ENCODE measurements at regions not wholly inside any gene's neighbourhood (a gene's known extent, or its start where the extent isn't known, plus 50 kb on each side); places are given as distances from the start of the nearest gene placed in this dataset.
"Not testable (repeated sequence)": the region's sequence is repeated elsewhere in the genome, so short reads cannot be mapped to it uniquely, and the experiment has no call there.

GRCh38 chr10:36802490-36803153 is 322.8 kb upstream of the ANKRD30A start:
- peaks cover 3% of the 10 kb centered on the region for H3K9me3 Mint-ChIP-seq
- H3K27me3 Mint-ChIP-seq: no peaks in the 10 kb centered on the region
- no peak for DNase-seq

GRCh38 chr10:36801660-36802059 is 323.7 kb upstream of the ANKRD30A start:
- DNase-seq (no peak), ATAC-seq (no peak)
- H3K4me3 Mint-ChIP-seq: no peak overlapping the region
- H3K27me3 Mint-ChIP-seq: no peaks in the 10 kb centered on the region
- no peaks in the 10 kb centered on the region for H3K4me1 Mint-ChIP-seq
- H3K27ac Mint-ChIP-seq: no peak overlapping the region
- no peaks in the 10 kb centered on the region for H3K36me3 Mint-ChIP-seq (ENCODE audit: low read depth)
- peaks cover 3% of the 10 kb centered on the region for H3K9me3 Mint-ChIP-seq

More at GRCh38 chr10:36802490-36803153, 322.8 kb upstream of the ANKRD30A start:
- no peak overlapping the region for H3K27ac Mint-ChIP-seq
- H3K36me3 Mint-ChIP-seq (ENCODE audit: low read depth): no peaks in the 10 kb centered on the region
- H3K4me1 Mint-ChIP-seq: no peaks in the 10 kb centered on the region
- no peak for ATAC-seq
- no peak overlapping the region for H3K4me3 Mint-ChIP-seq

DNA sequence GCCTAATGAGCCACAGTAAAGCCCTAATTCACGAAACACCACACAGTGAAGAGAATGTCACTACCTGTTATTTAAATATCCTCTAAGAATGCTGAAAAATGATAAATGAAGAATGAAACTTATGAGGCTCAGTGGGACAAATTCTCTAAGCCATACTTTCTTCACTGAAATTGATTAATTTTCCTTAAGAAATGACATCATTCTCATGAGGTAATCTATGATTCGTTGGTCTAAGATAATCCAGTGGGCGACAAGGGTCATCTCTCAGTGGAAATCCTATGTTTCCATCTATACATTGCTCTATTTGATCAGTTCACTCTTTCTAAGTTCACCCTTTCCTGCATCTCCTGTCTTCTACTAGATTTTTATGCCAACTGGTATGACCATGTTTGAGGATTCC is 330.4 kb upstream of the ANKRD30A start:
- H3K27ac Mint-ChIP-seq: no peak overlapping the region
- no peaks in the 10 kb centered on the region for H3K36me3 Mint-ChIP-seq (ENCODE audit: low read depth)
- DNase-seq (no peak), ATAC-seq (no peak)
- peaks cover 6% of the 10 kb centered on the region for H3K9me3 Mint-ChIP-seq
- no peaks in the 10 kb centered on the region for H3K27me3 Mint-ChIP-seq
- H3K4me3 Mint-ChIP-seq: no peak overlapping the region
- no peaks in the 10 kb centered on the region for H3K4me1 Mint-ChIP-seq

DNA sequence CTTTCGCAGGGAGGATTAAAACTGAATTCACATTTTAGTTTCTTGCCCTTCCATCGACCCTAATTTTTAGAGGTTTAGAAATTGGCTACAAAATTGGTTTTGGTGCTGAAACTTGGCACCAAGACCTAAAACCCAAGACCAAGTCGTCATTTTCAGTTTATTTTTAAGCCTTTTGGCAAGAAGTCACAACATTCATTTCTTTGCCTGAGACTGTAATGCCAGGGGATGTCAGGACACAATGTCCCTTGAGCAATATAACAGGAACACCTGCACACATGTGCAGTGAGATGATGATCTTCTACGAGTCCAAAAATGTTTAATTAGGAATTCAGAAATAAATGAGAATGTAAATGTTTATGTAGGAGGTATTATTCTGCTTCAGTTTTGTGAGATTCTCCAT is 335.4 kb upstream of the ANKRD30A start:
- H3K4me1 Mint-ChIP-seq: no peaks in the 10 kb centered on the region

GRCh38 chr10:36788152-36788551 is 337.2 kb upstream of the ANKRD30A start:
- H3K4me3 Mint-ChIP-seq: no peak overlapping the region
- H3K9me3 Mint-ChIP-seq: peaks cover 12% of the 10 kb centered on the region
- H3K4me1 Mint-ChIP-seq: no peaks in the 10 kb centered on the region
- H3K36me3 Mint-ChIP-seq (ENCODE audit: low read depth): no peaks in the 10 kb centered on the region
- no peak for DNase-seq
- no peaks in the 10 kb centered on the region for H3K27me3 Mint-ChIP-seq
- H3K27ac Mint-ChIP-seq: no peak overlapping the region
- no peak for ATAC-seq

More for the DNA sequence above, 335.4 kb upstream of the ANKRD30A start:
- peaks cover 8% of the 10 kb centered on the region for H3K9me3 Mint-ChIP-seq
- no peak overlapping the region for H3K4me3 Mint-ChIP-seq
- no peak for ATAC-seq
- H3K27ac Mint-ChIP-seq: no peak overlapping the region
- no peaks in the 10 kb centered on the region for H3K27me3 Mint-ChIP-seq
- H3K36me3 Mint-ChIP-seq (ENCODE audit: low read depth): no peaks in the 10 kb centered on the region
- DNase-seq: no peak

GRCh38 chr10:36783400-36783799 is 342.0 kb upstream of the ANKRD30A start:
- no peak for ATAC-seq

GRCh38 chr10:36781570-36781969 is 343.8 kb upstream of the ANKRD30A start:
- no peak for DNase-seq
- no peak for ATAC-seq
- Mint-ChIP-seq H3K36me3 (ENCODE audit: low read depth) (no peaks in the 10 kb centered on the region), H3K27ac (no peak overlapping the region), H3K4me1 (no peaks in the 10 kb centered on the region), H3K4me3 (no peak overlapping the region), H3K9me3 (peaks cover 4% of the 10 kb centered on the region), H3K27me3 (peaks cover 2% of the 10 kb centered on the region)

More at GRCh38 chr10:36783400-36783799, 342.0 kb upstream of the ANKRD30A start:
- no peaks in the 10 kb centered on the region for H3K4me1 Mint-ChIP-seq
- peaks cover 4% of the 10 kb centered on the region for H3K9me3 Mint-ChIP-seq
- no peak for DNase-seq
- H3K36me3 Mint-ChIP-seq (ENCODE audit: low read depth): no peaks in the 10 kb centered on the region
- no peaks in the 10 kb centered on the region for H3K27me3 Mint-ChIP-seq
- H3K27ac Mint-ChIP-seq: no peak overlapping the region
- no peak overlapping the region for H3K4me3 Mint-ChIP-seq

- Mint-ChIP-seq H3K4me3 (no peak overlapping the region), H3K27me3 (peaks cover 2% of the 10 kb centered on the region), H3K9me3 (peaks cover 4% of the 10 kb centered on the region), H3K27ac (no peak overlapping the region), H3K4me1 (no peaks in the 10 kb centered on the region), H3K36me3 (ENCODE audit: low read depth) (no peaks in the 10 kb centered on the region)
- no peak for ATAC-seq
- DNase-seq: no peak
These were observed 345.2 kb upstream of the ANKRD30A start for GRCh38 chr10:36780158-36780557.

GRCh38 chr10:36779238-36779846 is 346.1 kb upstream of the ANKRD30A start:
- ATAC-seq (no peak), DNase-seq (no peak)
- H3K27ac Mint-ChIP-seq: no peak overlapping the region
- no peaks in the 10 kb centered on the region for H3K36me3 Mint-ChIP-seq (ENCODE audit: low read depth)
- no peaks in the 10 kb centered on the region for H3K4me1 Mint-ChIP-seq
- H3K27me3 Mint-ChIP-seq: peaks cover 2% of the 10 kb centered on the region
- H3K4me3 Mint-ChIP-seq: no peak overlapping the region
- H3K9me3 Mint-ChIP-seq: peaks cover 4% of the 10 kb centered on the region

DNA sequence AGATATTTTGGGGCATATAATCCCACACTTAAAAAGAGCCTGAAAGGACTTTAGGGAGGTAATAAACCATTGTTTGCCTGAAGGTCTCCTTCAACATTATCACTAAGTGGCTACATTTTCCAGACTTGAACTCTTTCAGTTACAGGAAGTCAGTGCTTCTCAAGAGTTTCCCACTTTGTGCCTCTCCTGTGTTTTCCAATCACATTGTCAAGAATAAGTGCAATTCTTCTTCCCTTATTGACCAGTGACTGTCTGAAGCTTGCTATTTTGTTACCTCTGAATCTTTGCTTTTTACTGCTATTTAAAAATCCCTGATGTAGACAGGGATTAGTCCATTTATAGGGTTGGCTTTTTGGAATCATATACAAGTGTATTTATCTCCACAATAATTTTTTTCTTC is 346.7 kb upstream of the ANKRD30A start:
- Mint-ChIP-seq H3K4me1 (no peaks in the 10 kb centered on the region), H3K4me3 (no peak overlapping the region), H3K36me3 (ENCODE audit: low read depth) (no peaks in the 10 kb centered on the region), H3K27me3 (peaks cover 2% of the 10 kb centered on the region), H3K9me3 (peaks cover 4% of the 10 kb centered on the region), H3K27ac (no peak overlapping the region)
- DNase-seq (no peak), ATAC-seq (no peak)

DNA sequence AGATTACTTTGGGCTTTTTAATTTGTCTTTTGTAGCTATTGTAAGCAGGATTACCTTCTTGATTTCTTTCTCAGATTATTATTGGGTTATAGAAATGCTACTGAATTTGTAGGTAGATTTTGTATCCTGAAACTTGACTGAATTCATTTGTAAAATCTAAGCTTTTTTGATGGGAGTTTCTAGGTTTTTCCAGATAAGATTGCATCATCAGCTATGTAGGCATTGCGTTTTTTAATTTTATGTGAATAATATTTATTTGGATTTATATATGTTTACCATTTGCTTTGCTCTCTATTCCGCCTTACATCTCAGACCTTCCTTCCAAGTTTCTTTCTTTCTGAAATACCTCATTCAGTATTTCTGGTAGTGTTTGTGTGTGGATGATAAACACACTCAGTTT is 351.7 kb upstream of the ANKRD30A start:
- Mint-ChIP-seq H3K9me3 (peaks cover 7% of the 10 kb centered on the region), H3K4me1 (no peaks in the 10 kb centered on the region), H3K27me3 (peaks cover 2% of the 10 kb centered on the region), H3K4me3 (no peak overlapping the region), H3K36me3 (ENCODE audit: low read depth) (no peaks in the 10 kb centered on the region), H3K27ac (no peak overlapping the region)
- DNase-seq (no peak), ATAC-seq (no peak)

DNA sequence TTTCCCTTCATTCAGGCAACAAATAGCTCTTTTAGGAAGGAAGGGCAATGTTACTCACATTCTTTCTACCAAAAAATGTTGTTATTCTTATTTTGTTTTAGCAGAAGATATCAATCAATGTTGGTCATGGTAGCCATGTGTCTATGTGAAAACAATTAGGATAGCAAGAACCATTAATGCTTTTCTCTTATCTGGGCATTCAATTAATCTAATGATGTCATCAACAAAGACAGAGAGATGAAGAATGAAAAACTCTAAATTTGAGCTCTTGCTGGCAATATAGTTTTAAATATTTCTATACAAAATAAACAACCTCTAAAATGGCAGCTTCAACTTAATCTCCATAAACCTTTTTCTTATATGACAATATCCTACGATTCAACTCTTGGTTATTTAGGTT is 353.7 kb upstream of the ANKRD30A start:
- Mint-ChIP-seq H3K4me1 (no peaks in the 10 kb centered on the region), H3K36me3 (ENCODE audit: low read depth) (no peaks in the 10 kb centered on the region), H3K4me3 (no peak overlapping the region), H3K27ac (no peak overlapping the region), H3K9me3 (peaks cover 7% of the 10 kb centered on the region), H3K27me3 (no peaks in the 10 kb centered on the region)
- ATAC-seq: no peak
- DNase-seq: no peak

DNA sequence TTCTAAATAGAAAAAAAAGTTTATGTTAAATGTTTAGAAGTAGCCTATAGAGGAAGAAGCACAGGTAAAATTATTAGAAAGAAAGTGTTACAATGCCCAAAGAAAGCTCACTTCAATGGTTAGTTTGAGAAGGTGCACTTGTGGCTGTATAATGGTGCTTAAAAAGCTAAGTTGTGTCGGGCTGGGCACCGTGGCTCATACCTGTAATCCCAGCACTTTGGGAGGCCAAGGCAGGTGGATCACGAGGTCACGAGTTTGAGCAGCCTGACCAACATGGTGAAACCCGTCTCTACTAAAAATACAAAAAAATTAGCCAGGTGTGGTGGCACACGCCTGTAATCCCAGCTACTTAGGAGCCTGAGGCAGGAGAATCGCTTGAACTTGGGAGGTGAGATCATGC is 355.7 kb upstream of the ANKRD30A start:
- not testable (repeated sequence) for H3K36me3 Mint-ChIP-seq (ENCODE audit: low read depth); H3K27me3 Mint-ChIP-seq; H3K27ac Mint-ChIP-seq; H3K4me1 Mint-ChIP-seq; DNase-seq; H3K4me3 Mint-ChIP-seq; ATAC-seq; H3K9me3 Mint-ChIP-seq

DNA sequence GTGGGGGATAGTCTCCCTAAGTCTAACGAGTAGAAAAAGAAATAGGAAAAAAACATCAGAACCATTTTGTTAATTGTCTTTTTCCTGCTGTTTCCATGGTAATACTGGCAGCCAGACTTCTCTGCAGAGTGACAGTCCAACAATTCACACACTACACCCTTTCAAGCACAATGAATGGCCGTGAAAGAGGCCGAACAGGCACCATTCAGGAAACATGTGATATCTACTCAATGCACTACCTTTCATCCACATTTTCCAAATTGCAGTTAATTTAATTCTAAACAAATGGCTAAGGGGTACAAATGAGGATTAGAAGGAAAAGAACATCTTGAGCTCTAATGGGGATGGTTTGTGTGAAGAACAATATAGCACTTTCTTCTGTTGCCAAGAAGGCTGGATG is 358.5 kb upstream of the ANKRD30A start:
- H3K9me3 Mint-ChIP-seq: peaks cover 3% of the 10 kb centered on the region
- no peak overlapping the region for H3K4me3 Mint-ChIP-seq
- no peaks in the 10 kb centered on the region for H3K4me1 Mint-ChIP-seq
- H3K27me3 Mint-ChIP-seq: no peaks in the 10 kb centered on the region
- no peaks in the 10 kb centered on the region for H3K36me3 Mint-ChIP-seq (ENCODE audit: low read depth)
- H3K27ac Mint-ChIP-seq: no peak overlapping the region
- DNase-seq (no peak), ATAC-seq (no peak)

DNA sequence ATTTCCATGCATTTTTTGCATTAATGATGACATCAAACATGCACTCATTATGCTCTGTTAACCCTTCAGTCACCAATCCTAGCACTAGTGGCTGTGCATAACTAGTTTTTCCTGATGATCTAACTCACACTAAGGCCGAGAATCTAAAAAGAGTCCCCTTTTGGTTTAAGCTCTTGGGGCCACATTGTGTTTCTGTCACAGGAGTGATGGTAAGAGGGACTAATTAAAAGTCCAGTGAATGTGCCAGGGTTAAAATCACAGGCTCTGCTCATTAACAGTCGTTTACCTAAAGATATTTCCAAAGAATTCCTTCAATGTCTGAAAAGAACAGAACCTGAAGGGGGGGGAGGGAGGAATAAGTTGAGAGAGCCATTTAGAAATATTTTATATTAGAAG is 359.0 kb upstream of the ANKRD30A start:
- H3K27ac Mint-ChIP-seq: no peak overlapping the region
- peaks cover 3% of the 10 kb centered on the region for H3K9me3 Mint-ChIP-seq
- DNase-seq: no peak
- no peak for ATAC-seq
- no peaks in the 10 kb centered on the region for H3K36me3 Mint-ChIP-seq (ENCODE audit: low read depth)
- no peaks in the 10 kb centered on the region for H3K27me3 Mint-ChIP-seq
- H3K4me1 Mint-ChIP-seq: no peaks in the 10 kb centered on the region
- no peak overlapping the region for H3K4me3 Mint-ChIP-seq

Data from activated naive CD8-positive, alpha-beta T cell treated with anti-CD3 and anti-CD28 coated beads, Interleukin-2, amount 50 U/mL, for 24 hours (primary cell).